Neural cell (in vitro differentiated cells): ENCODE measurements at regions not wholly inside any gene's neighbourhood (a gene's known extent, or its start where the extent isn't known, plus 50 kb on each side); places are given as distances from the start of the nearest gene placed in this dataset.
A peak's percentile ranks its signal among the peaks of the same experiment; 100 is the strongest.

Experiments used
- H2AFZ ChIP-seq: fragments of 200-600, 300-800 bp; sonication (generic), shearing (Covaris generic); 2 replicates; pipeline ENCODE4 v1.6.0; 2014; ENCODE audit warnings: low read depth, mild to moderate bottlenecking, antibody characterized with exemption, low read length, moderate library complexity
- H3F3A ChIP-seq: fragments of 200-600 bp; shearing (Covaris generic); 2 replicates; pipeline ENCODE4 v1.6.1; 2016; ENCODE audit warnings: mild to moderate bottlenecking, moderate library complexity, mixed read lengths, antibody characterized with exemption, low read length; ENCODE audit not compliant: insufficient read depth, poor library complexity, severe bottlenecking
- H3K27ac ChIP-seq: fragments of 200-600, 300-800 bp; sonication (generic), shearing (Covaris generic); 2 replicates; pipeline ENCODE4 v1.5.1; 2014; ENCODE audit warnings: mild to moderate bottlenecking, low read length, moderate library complexity
- H3K27me3 ChIP-seq: fragments of 300-800, 200-600 bp; sonication (generic), shearing (Covaris generic); 2 replicates; pipeline ENCODE4 v1.6.0; 2014; ENCODE audit warnings: mild to moderate bottlenecking, low read depth, low read length, moderate library complexity; ENCODE audit not compliant: insufficient read depth
- H3K36me3 ChIP-seq: fragments of 300-800, 200-600 bp; sonication (generic), shearing (Covaris generic); 2 replicates; pipeline ENCODE4 v1.5.1; 2014; ENCODE audit warnings: mild to moderate bottlenecking, antibody characterized with exemption, low read length, moderate library complexity; ENCODE audit not compliant: insufficient read depth
- H3K4me2 ChIP-seq: fragments of 300-800, 200-600 bp; sonication (generic), shearing (Covaris generic); 2 replicates; pipeline ENCODE4 v1.6.0; 2014; ENCODE audit warnings: mild to moderate bottlenecking, low read length
- H3K4me3 ChIP-seq: fragments of 300-800, 200-600 bp; sonication (generic), shearing (Covaris generic); 2 replicates; pipeline ENCODE4 v1.5.1; 2014; ENCODE audit warnings: mild to moderate bottlenecking, low read length, moderate library complexity
- H3K79me2 ChIP-seq: fragments of 200-600 bp; shearing (Covaris generic); replicated peaks from 2 replicates; pipeline ENCODE4 v1.6.0; 2014; ENCODE audit warnings: mild to moderate bottlenecking, low read length, moderate library complexity; ENCODE audit not compliant: insufficient read depth
- H3K9ac ChIP-seq: fragments of 300-800, 200-600 bp; sonication (generic), shearing (Covaris generic); 2 replicates; pipeline ENCODE4 v1.6.1; 2016; ENCODE audit warnings: mild to moderate bottlenecking, low read length, mixed read lengths
- H3K9me2 ChIP-seq: fragments of 200-600 bp; shearing (Covaris generic); 2 replicates; pipeline ENCODE4 v1.6.1; 2016; ENCODE audit warnings: mild to moderate bottlenecking, low read length, mixed read lengths; ENCODE audit not compliant: insufficient read depth
- H3K9me3 ChIP-seq: fragments of 200-600, 300-800 bp; sonication (generic), shearing (Covaris generic); 2 replicates; pipeline ENCODE4 v1.6.1; 2016; ENCODE audit warnings: mild to moderate bottlenecking, mixed run types, low read length, moderate library complexity, mixed read lengths
- H4K20me1 ChIP-seq: fragments of 200-600 bp; shearing (Covaris generic); 2 replicates; pipeline ENCODE4 v1.6.1; 2016; ENCODE audit warnings: mild to moderate bottlenecking, mixed run types; ENCODE audit not compliant: insufficient read depth
- CTCF ChIP-seq: fragments of 450-650 bp; IDR thresholded peaks from 2 replicates; pipeline ENCODE4 v1.5.1; 2014; ENCODE audit warnings: antibody characterized with exemption, mild to moderate bottlenecking, moderate library complexity; ENCODE audit not compliant: poor library complexity, severe bottlenecking
- EP300 ChIP-seq: fragments of 450-650 bp; conservative IDR thresholded peaks from 2 replicates; pipeline ENCODE4 v1.6.1; 2014; ENCODE audit warnings: antibody characterized with exemption, mild to moderate bottlenecking, moderate library complexity; ENCODE audit not compliant: poor library complexity, severe bottlenecking
- EZH2 ChIP-seq: fragments of 200-600, 300-800 bp; shearing (Covaris generic), sonication (generic); IDR thresholded peaks from 2 replicates; pipeline ENCODE4 v1.6.1; 2014; ENCODE audit warnings: antibody characterized with exemption, low read length, borderline replicate concordance, mild to moderate bottlenecking; ENCODE audit not compliant: insufficient read depth, poor library complexity, severe bottlenecking
- MXI1 ChIP-seq: fragments of 450-650 bp; conservative IDR thresholded peaks from 2 replicates; pipeline ENCODE4 v1.6.1; 2014; ENCODE audit warnings: antibody characterized with exemption, mild to moderate bottlenecking; ENCODE audit not compliant: poor library complexity, severe bottlenecking
- POLR2AphosphoS5 ChIP-seq: IDR thresholded peaks from 2 replicates; pipeline ENCODE4 v1.6.1; 2012
- RAD21 ChIP-seq: fragments of 450-650 bp; conservative IDR thresholded peaks from 2 replicates; pipeline ENCODE4 v1.6.1; 2014; ENCODE audit warnings: antibody characterized with exemption, mild to moderate bottlenecking, moderate library complexity
- REST ChIP-seq: IDR thresholded peaks from 2 replicates; pipeline ENCODE4 v1.6.1; 2012; ENCODE audit warnings: borderline replicate concordance
- SMC3 ChIP-seq: fragments of 450-650 bp; conservative IDR thresholded peaks from 2 replicates; pipeline ENCODE4 v1.6.1; 2014; ENCODE audit warnings: antibody characterized with exemption, mild to moderate bottlenecking, moderate library complexity; ENCODE audit not compliant: poor library complexity
- TAF1 ChIP-seq: IDR thresholded peaks from 2 replicates; pipeline ENCODE4 v1.6.1; 2012; ENCODE audit warnings: low read depth

- Histone ChIP-seq H3K9me2 (no peaks in the 10 kb centered on the region), H3K27ac (no peak overlapping the region), H4K20me1 (no peaks in the 10 kb centered on the region), H3K4me2 (no peak overlapping the region), H2AFZ (no peak overlapping the region), H3K27me3 (no peaks in the 10 kb centered on the region), H3K9ac (no peak overlapping the region), H3K9me3 (no peaks in the 10 kb centered on the region), H3K36me3 (no peaks in the 10 kb centered on the region), H3K4me3 (no peak overlapping the region), H3K79me2 (no peaks in the 10 kb centered on the region), H3F3A (no peaks in the 10 kb centered on the region)
- TF ChIP-seq EP300 (no peak), MXI1 (no peak), EZH2 (no peak), TAF1 (no peak)
Observed at GRCh38 chr6:113358063-113358583, 499.0 kb upstream of the MARCKS start.

DNA sequence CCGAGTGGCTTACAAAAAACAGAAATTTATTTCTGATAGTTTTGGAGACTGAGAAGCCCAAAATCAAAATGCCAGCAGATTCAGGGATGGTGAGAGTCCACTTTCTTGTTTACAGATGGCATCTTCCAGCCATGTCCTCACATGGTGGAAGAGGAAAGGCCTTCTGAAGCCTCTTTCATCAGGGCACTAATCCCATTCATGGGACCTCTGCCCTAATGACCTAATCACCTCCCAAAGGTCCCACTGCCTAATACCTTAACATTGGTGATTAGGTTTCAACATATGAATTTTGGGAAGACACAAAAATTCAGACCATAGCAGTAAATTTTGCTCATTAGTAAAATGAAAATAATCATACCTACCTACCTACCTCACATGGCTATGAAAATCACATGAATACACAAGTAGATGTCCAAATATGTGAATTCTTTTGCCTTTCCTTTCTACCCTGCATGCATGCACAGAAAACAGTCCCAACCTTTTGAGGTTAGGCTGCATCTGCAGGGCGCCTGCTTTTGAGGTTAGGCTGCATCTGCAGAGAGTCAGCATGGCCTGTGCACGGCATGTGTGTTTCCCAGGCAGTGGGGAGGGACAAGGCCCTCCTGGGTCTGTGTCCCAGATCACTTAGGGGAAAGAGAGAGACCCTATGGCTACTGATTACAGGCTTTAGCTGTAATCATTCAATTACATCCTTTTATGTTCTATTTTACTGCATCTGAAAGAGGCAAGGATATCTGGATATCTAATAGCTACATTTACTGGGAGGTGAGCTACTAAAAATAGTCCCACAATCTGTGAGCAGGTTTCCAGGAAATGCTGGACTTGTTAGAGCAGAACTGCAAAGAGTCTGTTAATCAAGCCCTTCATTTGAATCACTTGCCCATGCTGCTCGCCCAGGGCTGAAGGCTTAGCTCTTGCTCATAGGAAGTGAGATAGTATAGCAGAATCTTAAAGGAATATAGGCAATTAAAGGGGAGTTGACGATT, 497.7 kb upstream of the MARCKS start:
- Histone ChIP-seq H3K36me3 (no peaks in the 10 kb centered on the region), H3K27ac (no peak overlapping the region), H3K9ac (no peak overlapping the region), H2AFZ (no peak overlapping the region), H3K4me2 (peak overlapping the region; percentile 20), H3K9me3 (no peaks in the 10 kb centered on the region), H4K20me1 (no peaks in the 10 kb centered on the region), H3F3A (no peaks in the 10 kb centered on the region), H3K79me2 (no peaks in the 10 kb centered on the region), H3K9me2 (no peaks in the 10 kb centered on the region), H3K4me3 (no peak overlapping the region), H3K27me3 (no peaks in the 10 kb centered on the region)
- TF ChIP-seq EP300 (no peak), POLR2AphosphoS5 (peak; percentile 81), REST (peak; percentile 43), RAD21 (no peak), TAF1 (no peak), MXI1 (peak; percentile 27), EZH2 (no peak)

GRCh38 chr6:113361014-113361645, 496.0 kb upstream of the MARCKS start:
- Histone ChIP-seq H3K27me3 (no peaks in the 10 kb centered on the region), H3K9me3 (no peaks in the 10 kb centered on the region), H3K4me3 (no peak overlapping the region), H3K9me2 (no peaks in the 10 kb centered on the region), H3K4me2 (no peak overlapping the region), H2AFZ (no peak overlapping the region), H3F3A (no peaks in the 10 kb centered on the region), H3K79me2 (no peaks in the 10 kb centered on the region), H3K27ac (no peak overlapping the region), H3K9ac (no peak overlapping the region), H4K20me1 (no peaks in the 10 kb centered on the region), H3K36me3 (no peaks in the 10 kb centered on the region)
- TF ChIP-seq CTCF: no peak
- TF ChIP-seq SMC3: no peak
- TF ChIP-seq EZH2: no peak
- TF ChIP-seq EP300: no peak
- no peak for TF ChIP-seq RAD21
- TF ChIP-seq POLR2AphosphoS5: no peak
- no peak for TF ChIP-seq TAF1
- no peak for TF ChIP-seq REST
- TF ChIP-seq MXI1: no peak
